ENCODE measurements at regions not wholly inside any gene's neighbourhood (a gene's known extent, or its start where the extent isn't known, plus 50 kb on each side); places are given as distances from the start of the nearest gene placed in this dataset.

DNA sequence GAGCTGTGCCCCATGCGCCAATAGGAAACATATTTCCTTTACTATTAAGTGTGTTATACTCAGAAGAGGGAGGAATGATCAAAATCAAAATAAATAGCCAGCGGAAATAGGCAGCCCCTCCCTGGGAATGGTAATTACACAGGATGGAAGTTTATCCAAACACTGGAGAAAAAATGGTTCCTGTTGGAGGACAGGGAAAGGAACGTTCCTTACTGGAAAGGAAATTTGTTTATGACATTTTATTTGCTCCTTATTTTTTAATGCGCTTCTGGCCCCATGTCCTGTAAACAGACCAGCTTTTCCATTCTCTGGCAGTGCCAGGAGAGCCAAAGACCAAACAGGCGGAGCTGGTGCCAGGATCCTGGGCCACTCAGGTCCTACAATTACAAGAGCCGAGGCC is 273.7 kb downstream of the SOX9 start:
- DNase-seq = no peak

DNA sequence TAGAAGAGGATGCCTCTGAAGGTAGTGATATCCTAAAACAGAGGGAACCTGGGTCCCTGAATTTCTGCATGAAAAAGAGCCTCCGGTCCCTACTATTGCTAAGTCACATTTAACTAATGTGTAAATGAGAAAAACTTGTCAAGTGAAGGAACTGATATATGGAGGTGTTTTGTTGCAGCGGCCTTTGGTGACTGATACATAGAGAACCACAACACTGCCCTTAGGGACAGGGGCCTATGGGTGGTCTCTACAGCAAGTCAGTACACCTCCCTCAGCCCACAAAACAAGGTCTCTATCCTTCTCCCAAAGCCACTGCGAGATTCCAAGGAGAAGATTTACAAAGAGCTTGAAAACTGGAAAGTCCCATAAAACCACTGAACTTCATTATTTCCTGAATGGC is 275.3 kb downstream of the SOX9 start:
- no peak for DNase-seq

DNA sequence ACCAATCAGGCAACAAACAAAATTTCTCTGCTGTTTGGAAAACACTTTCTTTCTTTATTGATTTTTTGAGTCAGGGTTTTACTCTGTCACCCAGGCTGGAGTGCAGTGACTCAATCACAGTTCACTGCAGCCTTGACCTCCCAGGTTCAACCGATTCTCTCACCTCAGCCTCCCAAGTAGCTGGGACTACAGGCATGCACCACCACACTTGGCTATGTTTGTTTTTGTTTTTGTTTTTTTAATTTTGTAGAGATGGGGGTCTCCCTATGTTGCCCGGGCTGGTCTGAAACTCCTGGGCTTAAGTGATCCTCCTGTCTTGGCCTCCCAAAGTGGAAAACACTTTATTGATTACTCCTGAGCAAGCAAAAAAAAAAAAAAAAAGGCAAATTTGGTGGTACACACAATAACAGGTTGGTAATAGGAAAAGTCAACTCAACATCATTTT is 276.4 kb downstream of the SOX9 start:
- DNase-seq = no peak

DNA sequence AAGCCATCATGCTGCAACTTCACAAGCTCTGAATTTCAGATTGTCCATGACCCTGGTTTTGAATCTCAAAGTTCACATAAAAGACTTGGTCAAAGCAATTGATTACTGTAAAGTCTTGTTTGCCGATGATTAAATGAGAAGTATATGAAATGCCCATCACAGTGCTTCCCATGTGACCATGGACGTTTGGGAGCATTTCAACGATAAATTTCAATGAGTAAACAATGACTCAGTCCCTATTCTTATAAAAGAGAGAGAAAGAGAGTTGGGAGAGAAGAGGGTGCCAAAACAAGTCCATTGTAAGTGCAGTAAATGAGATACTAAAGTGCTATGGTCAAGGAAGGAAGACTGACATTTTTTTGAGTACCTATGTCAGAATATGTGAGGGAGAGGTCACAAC is 276.9 kb downstream of the SOX9 start:
- no peak for DNase-seq

DNA sequence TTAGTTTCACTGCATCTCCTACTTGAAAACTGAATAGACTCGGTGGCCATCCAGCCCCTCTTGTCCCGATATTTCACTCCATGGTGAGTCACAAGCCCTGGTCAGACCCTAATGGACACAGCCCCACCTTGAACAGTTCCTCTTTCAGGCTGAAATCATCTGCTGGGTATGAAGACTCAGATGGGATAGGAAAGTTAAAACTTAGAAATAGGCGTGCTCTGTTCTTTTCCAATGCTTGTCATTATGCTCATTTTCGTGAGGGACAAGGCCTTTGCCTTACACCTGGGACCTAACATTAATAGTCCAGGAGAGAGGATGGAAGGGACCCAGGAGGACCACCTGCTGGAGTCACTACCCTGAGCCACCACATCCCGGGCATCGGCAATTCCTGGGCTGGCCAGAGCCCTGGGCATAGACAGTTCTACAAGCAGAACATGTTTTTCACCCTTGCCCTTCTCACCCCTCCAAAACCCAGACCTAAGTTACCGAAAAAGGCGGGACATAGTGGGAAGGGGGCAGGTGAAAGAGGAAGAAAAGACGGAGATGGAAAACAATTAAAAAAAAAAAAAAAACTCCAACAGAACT is 278.3 kb downstream of the SOX9 start:
- no peak for DNase-seq

DNA sequence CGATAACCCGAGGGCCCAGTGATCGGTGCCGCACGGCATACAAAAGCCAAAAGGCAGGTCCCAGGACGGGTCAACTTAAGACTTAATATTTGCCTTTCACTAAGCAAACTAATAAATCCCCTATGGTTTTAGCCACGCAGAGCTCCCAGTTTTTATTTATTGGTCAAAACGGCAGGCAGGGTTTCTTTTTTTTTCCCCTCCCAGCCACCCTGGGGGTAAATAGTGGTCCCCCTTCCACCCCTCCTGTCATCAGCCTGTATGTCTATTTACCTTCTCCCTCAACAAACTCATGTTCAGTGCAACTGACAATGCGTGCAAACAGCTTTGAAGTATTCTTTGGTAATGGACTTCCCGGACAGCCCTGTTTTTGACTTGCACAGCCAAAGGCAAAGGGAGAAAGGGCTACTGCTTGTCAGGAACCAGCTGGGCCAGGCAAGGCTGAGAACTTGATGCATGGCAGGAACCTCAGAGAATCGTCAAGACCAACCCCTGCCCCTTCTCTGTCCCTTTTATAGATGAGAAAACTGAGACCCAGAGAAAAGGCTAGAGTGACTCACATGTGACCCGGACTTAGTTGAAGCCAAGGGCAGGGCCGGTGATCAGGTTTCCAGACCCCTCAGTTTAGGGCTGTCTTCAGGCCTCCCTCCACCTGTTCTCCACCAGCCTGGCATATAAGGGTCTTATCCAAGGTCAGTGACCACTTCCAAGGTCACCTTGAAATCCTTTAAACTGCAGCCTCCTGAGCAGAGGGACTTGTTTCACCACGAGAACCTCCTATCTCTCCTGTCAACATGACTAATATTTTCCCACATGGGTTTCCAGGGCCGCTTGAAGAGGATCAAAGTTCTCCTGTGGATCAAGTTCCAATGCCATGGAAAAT is 279.0 kb downstream of the SOX9 start:
- DNase-seq = no peak

DNA sequence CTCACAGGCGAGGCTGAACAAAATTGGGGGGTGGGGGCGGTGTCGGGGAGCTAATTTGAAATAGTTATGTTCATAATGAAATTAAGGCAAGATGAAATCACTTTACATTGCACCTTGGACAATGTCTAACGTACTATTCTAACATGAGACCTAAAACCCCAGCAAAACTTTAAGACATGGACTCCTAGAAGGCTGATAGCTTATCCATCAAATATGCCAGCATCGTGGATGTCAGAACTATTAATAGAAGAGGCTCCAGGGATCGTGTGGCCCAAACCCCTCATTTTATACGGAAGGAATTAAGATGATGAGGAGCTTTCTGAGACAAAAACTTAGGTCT is 279.6 kb downstream of the SOX9 start:
- DNase-seq = no peak

DNA sequence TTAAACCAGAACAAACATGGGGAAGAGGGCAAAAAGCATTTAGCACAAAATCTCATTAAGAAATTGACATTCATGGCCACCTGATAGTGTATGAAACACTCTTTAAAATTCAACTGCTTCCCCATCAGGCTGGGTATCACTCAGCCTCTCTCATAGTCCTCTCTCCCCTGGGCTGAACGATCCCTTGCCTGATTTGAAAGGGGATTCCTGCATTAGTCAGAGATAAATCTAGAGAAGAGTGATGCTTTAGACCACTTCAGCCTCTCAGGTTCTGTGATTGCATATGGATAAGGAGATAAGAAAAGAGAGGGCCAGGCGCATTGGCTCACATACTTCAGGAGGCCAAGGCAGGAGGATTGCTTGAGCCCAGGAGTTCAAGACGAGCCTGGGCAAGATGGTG is 280.0 kb downstream of the SOX9 start:
- DNase-seq = no peak

DNA sequence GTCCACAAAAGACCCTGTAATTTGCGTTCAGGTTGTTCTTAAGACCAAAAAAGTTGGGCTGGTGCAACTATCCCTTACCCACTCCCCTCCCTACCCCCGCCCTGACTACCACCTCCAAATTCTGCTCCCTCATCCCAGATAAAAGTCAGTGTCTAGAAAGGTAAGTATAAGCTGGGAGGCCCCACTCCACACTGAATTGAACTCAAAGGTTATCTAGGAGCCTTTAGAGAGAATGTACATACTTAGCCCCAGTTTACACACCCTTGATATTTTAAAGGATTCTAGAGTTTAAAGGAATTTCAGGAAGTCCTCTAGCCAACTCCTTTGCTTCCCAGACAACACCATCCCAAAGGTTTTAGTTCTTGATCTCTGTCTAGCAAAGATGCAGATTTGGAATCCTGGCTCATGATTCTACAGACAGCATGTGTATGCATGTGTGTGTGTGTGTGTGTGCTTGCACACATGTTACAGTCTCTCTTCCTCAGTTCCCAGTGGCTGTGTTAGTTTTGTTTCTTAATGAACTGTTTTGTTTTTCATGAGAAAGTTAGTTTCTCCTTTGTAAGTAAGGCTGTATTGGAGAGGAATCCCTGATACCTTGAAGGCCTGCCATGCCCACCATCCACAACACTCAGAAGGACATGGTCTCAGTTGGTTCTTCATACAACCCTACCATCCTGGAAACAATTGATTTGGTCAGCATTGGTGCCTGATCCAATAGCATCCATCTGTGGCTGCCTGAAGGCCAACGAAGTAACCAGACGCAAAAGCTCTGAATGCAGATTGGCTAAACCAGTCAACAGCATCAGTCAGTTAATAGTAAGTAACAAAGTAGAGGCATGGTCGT is 281.3 kb downstream of the SOX9 start:
- no peak for DNase-seq

DNA sequence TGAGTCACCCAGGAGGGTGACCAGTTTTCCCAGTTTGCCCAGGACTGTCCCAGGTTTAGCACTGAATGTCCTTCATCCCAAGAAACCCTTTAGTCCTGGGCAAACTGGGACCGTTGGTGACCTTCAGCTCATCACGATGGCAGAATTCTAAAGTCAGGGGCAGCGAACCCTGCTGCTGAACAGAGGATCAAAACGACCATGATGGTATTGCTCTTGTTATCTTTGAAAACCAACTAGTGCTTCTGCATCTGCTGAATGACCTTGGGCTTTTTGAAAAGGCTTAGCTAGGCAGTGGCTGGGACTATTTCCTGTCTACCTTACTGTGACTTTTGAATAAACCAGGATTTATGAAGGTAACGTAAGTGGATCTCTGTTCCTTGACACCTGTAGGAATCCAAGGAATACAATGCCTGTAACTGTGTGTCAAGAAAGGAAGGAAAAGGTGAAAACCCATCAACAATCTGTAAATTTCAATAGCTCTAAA is 281.9 kb downstream of the SOX9 start:
- no peak for DNase-seq

DNA sequence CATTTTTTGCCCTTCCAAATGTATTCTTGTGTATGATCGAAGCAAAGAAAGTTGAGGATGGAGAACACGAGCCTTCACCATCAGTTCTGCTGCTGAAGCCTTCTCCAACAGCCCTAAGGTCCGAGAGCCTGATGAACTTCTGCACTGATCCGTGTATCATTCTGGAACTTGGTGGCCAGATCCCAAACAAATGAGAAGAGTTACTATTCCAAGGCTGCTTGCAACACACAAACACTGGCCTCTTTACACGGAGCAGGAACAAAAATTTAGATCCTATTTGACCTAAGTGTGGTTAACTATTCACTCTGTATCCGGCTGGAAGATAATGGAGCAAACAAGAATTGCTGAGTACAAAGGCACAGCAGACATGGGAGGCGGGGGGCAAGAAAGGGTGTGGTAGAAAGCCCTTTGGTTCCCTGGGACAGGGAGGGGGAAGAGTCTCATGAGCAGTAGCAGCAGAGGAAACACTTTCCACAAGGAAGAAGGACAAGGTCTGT is 282.9 kb downstream of the SOX9 start:
- no peak for DNase-seq

DNA sequence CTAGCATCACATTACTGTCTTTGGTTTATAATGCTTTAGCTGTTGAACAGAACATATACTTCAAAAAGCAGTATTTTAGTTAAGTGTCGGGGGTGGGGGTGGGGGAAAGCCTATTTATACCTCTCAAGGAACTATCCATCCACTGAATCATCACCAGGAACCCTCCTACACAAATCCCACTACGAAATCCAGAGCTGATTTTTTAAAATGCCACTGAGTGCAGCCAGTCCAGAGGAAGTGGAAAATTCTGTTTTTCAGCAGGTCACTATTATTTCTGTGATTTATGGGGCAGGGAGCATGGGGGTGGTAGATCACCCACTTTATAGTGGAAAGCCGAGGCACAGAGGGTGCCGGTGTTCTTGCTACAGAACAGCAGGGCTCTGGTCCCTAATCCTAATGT is 284.1 kb downstream of the SOX9 start:
- DNase-seq = no peak

DNA sequence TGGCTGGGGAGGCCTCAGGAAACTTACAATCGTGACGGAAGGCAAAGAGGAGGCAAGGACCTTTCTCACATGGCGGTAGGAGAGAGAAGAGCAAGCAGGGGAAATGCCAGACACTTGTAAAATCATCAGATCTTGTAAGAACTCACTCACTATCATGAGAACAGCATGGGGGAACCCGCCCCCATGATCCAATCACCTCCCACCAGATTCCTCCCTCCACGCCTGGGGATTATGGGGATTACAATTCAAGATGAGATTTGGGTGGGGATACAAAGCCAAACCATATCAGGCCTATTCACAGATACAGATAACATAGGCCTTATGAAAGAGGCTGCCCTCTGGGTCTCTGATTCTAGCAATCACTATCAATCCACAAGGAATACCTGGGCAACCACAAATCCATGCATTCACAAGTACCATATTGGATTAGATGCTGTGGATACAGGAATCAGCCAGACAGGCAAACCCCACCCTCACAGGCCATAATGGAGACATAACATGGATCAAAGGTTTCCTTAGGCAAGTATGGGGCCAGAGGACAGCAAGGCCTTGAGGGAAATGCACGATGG is 284.9 kb downstream of the SOX9 start:
- no peak for DNase-seq

DNA sequence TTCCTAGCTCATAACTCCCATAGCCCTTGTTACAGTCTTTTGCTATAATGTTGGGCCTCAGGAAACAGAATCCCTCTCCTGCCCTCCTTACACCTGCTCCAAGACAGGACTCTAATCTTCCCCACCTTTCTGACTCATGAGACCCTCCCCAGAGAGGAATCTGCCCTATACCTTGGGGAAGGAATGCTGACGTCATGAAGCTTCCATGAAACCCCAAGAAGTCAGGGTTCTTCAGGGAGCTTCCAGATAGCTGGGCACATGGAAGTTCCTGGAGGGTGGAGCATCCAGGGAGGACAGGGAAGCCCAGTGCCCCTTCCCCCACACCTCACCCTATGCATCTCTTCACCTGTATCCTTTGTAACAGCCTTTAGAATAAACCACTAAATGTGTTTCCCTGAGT is 285.7 kb downstream of the SOX9 start:
- no peak for DNase-seq

DNA sequence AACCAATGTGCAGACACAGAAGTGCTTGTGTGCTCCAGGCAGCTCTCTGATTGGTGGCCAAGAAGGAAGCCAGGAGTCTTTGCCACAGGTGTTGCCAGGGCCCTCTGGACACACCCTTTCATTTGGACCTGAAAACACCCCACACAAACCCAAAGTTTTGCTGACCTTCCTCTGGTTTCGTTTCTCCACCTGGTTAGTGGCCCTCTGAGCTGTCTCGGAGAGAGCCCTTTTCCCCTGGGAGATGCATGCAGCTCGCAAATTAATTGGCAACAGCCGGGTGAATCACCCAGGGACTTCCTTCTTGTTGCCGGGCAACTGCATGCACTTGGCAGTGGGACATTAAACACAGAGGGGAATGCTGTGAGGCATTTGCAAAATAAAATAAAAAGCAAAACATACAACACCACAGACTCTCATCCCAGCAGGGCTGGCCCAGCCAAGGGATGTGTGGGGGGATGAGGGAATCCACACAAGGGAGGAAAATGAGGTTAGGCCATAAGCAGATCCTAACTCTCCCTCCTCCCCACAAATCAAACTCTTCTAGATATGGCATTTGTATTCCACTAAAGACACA is 286.6 kb downstream of the SOX9 start:
- DNase-seq = no peak

DNA sequence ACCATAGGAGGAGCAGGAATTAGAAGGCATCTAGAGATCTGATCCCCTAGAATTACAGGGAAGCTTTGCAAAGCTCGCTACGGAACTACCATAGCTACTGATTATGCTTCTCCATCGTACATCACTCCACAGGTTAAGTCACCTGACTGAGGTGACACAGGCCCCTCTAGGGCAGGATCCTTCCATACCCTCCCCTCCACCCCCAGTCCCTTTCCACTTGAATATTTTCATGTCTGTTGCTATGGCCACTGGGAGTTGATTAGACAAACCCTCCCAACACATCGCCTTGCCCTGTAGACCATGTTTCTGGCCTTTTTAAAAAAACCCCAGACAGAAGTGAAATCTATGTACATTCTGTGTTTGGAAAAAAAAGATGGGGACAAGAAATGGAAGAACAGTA is 287.1 kb downstream of the SOX9 start:
- no peak for DNase-seq

DNA sequence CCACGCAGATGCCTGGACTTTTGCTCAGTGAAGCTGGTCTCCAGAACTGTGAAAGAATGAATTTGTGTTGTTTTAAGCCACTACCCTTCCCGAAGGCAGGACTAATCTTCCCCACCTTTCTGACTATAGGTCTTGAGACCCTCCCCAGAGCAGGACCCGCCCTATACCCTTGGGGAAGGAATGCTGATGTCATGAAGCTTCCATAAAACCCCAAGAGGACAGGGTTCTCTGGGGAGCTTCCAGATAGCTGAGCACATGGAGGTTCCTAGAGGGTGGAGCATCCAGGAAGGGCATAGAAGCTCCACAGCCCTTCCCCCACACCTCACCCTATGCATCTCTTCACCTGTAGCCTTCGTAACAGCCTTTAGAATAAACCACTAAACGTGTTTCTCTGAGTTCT is 287.8 kb downstream of the SOX9 start:
- DNase-seq = no peak

DNA sequence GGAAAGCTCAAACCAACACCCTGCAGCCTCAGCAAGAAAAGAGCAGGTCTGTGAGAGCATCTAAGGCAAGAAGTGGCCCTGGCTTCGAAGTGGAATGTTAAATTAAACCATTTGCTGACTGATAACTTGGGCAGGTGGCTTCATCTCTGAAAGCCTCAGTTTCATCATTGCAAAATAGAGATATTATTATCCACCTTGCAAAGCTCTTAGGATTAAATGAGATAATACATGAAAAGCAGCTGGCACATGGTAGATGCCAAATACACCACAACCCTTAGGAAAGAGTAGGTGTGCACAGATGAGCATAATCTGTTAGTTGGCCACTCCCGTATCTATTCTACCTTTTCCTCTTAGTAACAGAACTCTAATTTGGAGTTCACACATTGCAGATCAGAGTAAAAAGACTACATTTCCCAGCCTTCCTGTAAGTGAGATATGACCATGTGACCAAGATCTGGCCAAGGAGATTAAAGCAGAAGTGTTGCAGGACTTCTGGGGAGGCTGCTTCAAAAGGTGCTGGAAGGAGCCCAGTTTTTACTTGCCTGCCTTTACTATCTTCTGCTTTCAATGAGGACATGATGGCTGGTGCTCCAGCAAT is 288.7 kb downstream of the SOX9 start:
- DNase-seq = no peak

DNA sequence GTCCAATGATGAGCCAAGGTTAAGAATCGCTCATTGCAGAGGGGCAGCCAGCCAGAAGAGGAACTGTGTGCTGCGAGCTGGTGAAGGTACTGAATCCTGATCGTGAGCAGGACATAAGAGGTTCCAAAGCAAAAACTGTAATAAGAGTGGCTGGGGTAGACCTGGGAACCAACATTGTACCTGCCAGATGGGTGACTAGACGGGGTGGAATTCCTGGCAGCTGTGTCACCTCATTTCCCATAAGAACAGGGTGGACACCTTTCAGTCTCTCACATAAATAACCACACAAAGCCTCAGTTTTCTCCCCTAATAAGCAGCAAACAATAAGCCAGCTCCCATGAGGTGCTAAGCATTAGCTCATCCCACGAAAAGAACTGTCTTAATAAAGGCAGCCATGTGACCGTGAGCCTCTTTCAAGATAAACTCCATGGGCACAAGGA is 290.3 kb downstream of the SOX9 start:
- no peak for DNase-seq

DNA sequence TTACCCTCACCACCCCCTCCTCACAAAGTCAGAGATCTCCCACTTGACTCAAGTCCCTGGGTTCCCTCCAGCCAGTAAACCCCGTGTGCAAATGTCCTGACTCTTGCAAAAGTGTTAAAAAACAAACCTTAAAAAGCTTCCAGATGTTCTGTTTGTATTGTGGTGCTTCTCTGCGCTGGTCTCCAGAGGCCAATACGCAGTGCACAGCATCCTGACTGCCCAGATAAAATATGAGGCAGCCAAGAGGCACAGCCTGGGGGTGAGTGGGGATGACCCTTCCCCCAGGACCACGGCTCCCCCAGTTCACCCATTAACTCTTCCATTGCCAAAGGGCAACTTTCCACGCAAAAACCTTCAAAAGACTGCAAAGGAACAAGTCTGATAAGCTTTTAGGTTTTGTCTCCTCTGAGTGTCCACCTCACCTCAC is 291.8 kb downstream of the SOX9 start:
- DNase-seq = no peak

DNA sequence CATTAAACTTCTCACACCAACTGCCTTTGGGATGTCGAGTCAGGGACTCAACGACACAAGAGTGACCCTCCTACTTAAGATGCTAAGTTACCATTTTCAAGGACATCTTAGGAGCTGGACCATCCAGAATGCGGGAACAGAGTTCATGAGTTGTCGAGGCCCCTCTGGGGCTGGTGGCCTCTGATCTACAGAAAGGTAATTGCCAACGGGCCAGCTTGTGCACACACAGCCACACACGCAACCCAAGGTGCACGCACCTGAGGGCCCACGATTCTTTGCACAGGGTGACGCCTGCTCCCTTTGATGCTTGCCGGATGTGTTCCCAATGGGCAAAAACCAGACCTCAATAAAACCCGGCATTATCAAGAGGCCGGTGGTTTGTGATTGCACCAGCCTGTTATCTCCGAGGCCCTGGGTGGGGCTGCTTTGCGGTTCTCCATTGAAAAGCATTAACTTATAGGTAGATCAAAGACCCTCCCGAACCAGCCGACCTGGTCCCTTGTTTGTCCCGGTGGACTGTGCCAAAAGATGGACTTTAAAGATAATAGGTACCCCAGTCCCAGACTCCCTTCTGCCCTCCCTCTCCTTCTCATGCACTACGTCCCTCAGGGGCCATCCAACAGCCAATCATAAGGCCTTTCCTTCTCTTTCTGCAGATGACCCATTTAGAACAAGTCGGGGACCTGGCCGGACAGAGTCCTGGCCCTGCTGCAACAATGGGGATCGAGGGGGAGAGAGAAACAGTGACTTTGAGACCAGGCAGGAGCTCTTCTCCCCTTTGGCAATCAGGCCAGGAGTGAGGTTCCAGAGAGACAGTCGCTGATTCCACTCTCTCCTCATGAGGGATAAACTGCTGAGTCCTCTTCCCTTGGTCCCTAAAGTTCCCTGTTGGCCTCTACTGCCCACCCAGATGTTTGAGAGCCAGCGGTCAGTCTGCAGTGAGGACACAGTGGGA is 292.5 kb downstream of the SOX9 start:
- DNase-seq = no peak

All from CD4-positive, alpha-beta T cell treated with Interleukin-4 for 4 hours (primary cell).